HG02852 (cell line): ENCODE measurements at regions not wholly inside any gene's neighbourhood (a gene's known extent, or its start where the extent isn't known, plus 50 kb on each side); places are given as distances from the start of the nearest gene placed in this dataset.

Experiments used
- ATAC-seq: cut with Tn5 transposase; IDR thresholded peaks from one replicate; pipeline ENCODE4 v1.9.1; 2021; ENCODE audit warnings: mild to moderate bottlenecking, moderate library complexity; ENCODE audit not compliant: unreplicated experiment

GRCh38 chr3:71927505-71928066 is 142.6 kb upstream of the PROK2 start:
- ATAC-seq, result no peak

GRCh38 chr3:71926616-71927015 is 141.7 kb upstream of the PROK2 start:
- no peak for ATAC-seq

- ATAC-seq, result peak; percentile 32
Observed at GRCh38 chr3:71926262-71926600, 141.3 kb upstream of the PROK2 start.

GRCh38 chr3:71925511-71926261 is 140.7 kb upstream of the PROK2 start:
- peak; percentile 56 for ATAC-seq

- ATAC-seq, result no peak
Observed at GRCh38 chr3:71924721-71925120, 139.8 kb upstream of the PROK2 start.

GRCh38 chr3:71921036-71921435 is 136.1 kb upstream of the PROK2 start:
- no peak for ATAC-seq

- ATAC-seq, result no peak
Observed at GRCh38 chr3:71919572-71919971, 134.6 kb upstream of the PROK2 start.

GRCh38 chr3:71917545-71917944 is 132.6 kb upstream of the PROK2 start:
- ATAC-seq, result no peak

GRCh38 chr3:71916747-71917369 is 131.9 kb upstream of the PROK2 start:
- no peak for ATAC-seq

GRCh38 chr3:71912839-71913495 is 128.0 kb upstream of the PROK2 start:
- ATAC-seq, result no peak

GRCh38 chr3:71910108-71910507 is 125.2 kb upstream of the PROK2 start:
- no peak for ATAC-seq

- ATAC-seq, result no peak
Observed at GRCh38 chr3:71907996-71908395, 123.0 kb upstream of the PROK2 start.

- ATAC-seq, result no peak
Observed at GRCh38 chr3:71906976-71907375, 122.0 kb upstream of the PROK2 start.

- peak; percentile 92 for ATAC-seq
Observed at GRCh38 chr3:71905426-71905825, 120.5 kb upstream of the PROK2 start.

GRCh38 chr3:71903936-71904335 is 119.0 kb upstream of the PROK2 start:
- no peak for ATAC-seq

- no peak for ATAC-seq
Observed at GRCh38 chr3:71903112-71903495, 118.2 kb upstream of the PROK2 start.

- no peak for ATAC-seq
Observed at GRCh38 chr3:71902258-71903111, 117.5 kb upstream of the PROK2 start.

GRCh38 chr3:71901645-71902044 is 116.7 kb upstream of the PROK2 start:
- no peak for ATAC-seq

- no peak for ATAC-seq
Observed at GRCh38 chr3:71900057-71900456, 115.1 kb upstream of the PROK2 start.

GRCh38 chr3:71896751-71897150 is 111.8 kb upstream of the PROK2 start:
- no peak for ATAC-seq
